GM19467 (cell line): ENCODE measurements at regions not wholly inside any gene's neighbourhood (a gene's known extent, or its start where the extent isn't known, plus 50 kb on each side); places are given as distances from the start of the nearest gene placed in this dataset.

Source experiments
- ATAC-seq: cut with Tn5 transposase; IDR thresholded peaks from one replicate; pipeline ENCODE4 v1.9.1; 2021; ENCODE audit warnings: mild to moderate bottlenecking, moderate library complexity; ENCODE audit not compliant: unreplicated experiment

DNA sequence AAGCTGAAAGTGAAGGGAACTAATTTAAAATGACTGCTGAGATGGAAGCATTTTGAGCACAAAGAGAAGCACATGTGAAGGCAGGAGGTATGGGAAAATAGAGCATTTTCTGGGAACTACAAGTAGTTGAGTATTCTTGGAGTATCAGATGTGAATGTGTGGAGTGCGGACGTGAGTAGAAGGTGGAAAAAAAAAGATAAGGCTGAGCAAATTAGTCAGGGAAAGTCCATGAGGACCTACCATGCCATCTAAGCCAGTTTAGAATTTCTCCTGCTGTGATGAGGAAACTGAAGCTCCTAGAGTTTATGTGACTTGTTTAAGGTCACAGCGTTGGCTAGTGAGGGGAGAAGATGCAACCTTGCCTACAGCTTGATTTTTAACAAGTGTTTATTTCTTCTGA, 578.1 kb upstream of the MIR17HG start:
- no peak for ATAC-seq

GRCh38 chr13:90770334-90770733, 577.2 kb upstream of the MIR17HG start:
- no peak for ATAC-seq

DNA sequence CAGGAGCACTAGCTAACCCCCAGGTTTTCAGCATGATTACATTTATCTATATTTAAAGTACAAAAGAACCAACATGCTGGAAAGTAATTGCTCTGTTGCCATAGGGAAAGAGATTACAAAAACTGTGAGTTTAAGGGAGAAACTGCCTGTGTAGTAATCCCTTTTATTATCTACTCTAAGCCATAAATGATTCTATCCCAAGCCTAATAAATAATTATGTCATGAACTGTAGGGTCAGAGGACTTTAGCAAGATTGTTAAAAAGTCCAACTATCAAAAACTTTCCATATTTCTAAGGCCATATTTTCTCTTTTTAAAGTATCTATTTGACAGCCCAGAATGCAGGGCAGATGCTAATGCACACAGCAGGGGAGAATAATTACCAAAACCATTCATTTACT, 573.8 kb upstream of the MIR17HG start:
- no peak for ATAC-seq

- ATAC-seq, result no peak
These were observed 571.3 kb upstream of the MIR17HG start for GRCh38 chr13:90776051-90776748.

GRCh38 chr13:90783273-90783672, 564.2 kb upstream of the MIR17HG start:
- ATAC-seq, result no peak

- ATAC-seq, result no peak
These were observed 560.5 kb upstream of the MIR17HG start for GRCh38 chr13:90787007-90787406.

- ATAC-seq, result no peak
These were observed 555.2 kb upstream of the MIR17HG start for GRCh38 chr13:90792335-90792734.

- no peak for ATAC-seq
These were observed 554.1 kb upstream of the MIR17HG start for GRCh38 chr13:90793261-90793820.

DNA sequence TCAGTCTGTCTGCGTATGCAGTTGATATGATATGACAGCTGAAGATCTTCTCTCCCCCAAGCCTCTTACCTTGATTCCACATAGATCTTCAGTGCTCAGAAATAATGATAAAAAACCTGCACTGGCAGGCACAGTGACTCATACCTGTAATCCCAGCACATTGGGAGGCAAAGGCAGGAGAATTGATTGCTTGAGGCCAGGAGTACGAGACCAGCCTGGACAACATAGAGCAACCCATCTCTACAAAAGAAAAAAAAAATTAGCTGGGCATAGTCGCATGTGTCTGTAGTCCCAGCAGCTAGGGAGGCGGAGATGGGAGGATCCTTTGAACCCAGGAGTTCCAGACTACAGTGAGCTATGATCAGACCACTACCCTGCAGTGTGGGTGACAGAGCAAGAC, 551.0 kb upstream of the MIR17HG start:
- no peak for ATAC-seq

DNA sequence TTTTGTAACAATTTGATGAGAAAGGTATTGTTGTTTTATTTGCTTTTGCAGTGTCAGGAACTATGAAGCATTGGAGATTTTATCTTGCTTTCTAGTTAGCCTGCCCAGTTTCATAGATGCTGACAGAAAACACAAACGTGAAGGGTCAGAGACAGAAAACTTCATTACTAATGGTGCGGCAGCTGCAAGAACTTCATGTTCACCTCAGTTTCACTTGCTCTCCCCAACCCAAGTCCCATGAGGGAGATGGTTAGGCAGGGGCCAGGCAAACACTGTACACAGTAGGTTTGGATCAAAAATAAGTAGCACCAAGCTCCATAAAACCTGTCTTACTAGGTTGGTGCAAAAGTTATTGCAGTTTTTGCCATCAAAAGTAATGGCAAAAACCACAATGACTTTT, 550.2 kb upstream of the MIR17HG start:
- no peak for ATAC-seq

DNA sequence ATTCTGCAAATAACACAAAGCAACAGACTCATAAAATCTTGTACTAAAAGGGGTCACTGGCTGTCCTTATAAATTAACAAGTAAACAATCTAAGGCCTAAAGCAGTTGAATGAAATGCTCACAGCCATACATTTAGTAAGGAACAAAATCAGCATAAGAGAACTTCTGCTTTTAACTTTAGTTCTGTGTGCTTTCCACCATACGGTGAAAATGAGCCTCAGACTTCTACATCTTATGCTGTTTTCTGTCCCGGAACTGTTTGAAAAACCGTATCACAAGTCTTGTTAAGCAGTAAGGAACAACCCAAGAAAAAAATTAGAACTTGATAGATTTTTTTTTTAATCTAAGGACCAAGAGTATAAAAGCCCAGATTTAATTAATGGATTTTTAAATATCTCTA, 549.1 kb upstream of the MIR17HG start:
- ATAC-seq, result no peak

DNA sequence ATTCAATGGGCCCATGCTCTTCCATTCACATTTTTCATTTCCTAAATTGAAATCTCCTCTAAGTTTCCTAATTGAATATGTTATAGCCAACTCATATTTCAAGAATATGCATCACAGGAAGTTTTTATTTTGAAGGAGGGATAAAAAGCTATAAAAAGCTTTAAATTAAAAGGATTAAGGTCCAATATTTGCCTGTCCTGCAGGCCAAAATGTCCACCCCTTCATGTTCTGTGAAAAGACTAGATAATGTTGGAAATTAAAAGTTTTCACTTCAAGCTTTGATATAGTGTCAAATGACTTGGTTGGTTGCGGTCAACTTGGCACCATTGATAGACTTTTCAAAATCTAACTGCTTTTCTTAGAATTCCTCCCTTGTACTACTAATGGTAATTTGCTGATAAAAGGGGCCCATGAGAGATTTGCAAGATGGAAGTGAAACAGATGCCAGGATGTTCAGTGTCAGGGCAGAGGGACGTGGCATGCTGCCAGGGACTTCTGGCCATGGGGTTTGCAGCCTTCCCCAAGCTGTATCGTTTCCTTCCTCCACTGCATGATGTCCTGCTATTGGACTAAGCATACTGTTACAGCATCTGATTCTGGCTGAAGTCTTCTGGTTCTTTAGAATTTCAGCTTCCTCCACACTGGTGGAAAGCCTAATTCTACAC, 547.3 kb upstream of the MIR17HG start:
- no peak for ATAC-seq

DNA sequence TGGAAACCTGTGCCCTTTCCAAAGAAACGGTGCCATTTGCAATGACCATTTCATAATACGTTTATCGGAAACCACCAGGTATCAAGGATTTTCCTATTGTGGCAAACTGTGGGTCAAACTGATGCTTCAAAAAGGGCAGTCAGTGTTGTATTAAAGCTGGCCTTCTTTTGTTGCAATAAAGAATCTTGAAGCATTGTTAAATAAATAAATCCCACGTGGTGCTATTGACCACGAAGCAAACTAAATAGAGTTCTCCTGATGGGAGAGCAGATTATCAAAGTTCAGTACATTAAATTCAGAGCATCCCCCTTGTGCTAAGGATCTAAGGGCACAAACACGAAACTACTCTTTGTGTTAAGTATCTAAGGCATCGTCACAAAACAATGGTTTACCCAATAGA, 545.9 kb upstream of the MIR17HG start:
- no peak for ATAC-seq

DNA sequence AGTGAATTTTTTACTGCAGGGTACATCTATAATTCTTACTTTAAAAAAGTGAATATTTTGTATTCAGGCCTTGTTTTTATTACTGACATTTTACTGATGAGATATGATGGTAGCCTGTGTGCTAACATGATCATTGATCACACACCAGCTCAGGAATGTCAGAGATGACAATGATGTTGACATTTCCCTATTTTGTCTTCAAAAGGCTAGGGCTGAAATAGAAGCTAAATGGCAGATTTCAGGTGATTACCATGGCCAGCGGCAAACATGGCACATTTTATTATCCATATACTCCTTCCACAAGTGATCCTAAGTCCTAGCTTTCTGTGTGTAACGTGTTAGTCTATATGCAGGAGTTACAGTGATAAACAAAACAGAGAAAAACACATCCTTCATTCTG, 544.3 kb upstream of the MIR17HG start:
- no peak for ATAC-seq

DNA sequence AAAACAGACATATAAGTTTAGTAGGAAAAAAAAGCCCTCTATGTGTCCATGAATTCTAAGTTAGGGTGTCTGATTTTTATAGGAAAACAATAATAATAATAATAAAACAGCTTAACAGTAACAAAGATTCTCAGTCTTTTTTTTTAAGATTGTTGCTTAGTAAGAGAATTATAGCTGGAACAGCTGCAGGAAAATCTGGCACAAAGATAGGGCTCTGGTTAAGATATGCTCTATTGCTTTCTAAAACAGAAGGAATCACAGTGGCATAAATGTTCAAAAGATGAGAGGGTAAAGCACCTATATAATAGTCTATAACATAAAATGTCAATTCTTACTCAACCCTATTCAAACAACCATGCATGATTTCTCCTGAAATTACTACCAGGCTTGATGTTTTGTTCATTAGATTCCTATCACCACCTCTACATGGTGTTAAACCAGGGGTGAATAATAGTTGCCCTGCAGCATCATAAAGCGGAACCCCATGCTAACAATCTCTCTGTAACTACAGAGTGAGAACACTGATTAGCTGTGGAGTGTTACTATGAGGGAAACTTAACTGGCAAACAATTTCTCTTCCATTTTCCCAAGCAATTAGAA, 541.4 kb upstream of the MIR17HG start:
- no peak for ATAC-seq

DNA sequence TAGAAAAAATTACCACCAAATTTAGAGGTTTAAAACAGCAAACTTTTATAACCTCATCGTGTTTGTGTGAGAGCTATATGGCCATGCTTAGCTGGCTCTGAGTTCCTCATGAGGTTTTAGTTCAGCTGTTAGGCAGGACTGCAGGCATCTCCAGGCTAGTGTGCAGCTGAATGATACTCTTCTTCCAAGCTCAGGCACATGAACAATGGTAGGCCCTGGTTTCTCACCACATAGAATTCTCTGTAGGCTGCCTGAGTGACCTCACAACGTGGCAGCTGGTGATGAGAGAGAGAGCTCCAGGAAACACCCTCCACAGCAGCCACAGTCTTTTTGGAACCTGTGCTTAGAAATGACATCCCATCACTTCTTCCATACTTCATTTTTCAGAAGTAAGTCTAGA, 540.6 kb upstream of the MIR17HG start:
- no peak for ATAC-seq

DNA sequence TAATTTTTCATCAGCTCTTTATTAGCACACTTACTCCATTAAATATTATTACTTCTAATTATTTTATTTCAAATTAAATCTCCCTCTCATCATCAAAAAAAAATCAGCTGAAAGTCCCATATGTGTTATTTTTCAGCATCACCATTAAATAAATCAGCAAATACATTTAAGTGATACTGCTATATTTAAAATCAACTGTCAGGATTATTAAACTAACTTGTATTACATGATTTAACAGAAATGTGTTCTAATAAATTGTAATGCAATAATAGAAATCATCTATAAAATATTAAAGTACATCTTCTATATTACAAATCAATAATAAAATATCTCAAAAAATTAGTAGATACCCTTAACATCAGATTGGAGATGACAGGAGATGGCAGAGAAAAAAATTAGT, 538.6 kb upstream of the MIR17HG start:
- no peak for ATAC-seq

DNA sequence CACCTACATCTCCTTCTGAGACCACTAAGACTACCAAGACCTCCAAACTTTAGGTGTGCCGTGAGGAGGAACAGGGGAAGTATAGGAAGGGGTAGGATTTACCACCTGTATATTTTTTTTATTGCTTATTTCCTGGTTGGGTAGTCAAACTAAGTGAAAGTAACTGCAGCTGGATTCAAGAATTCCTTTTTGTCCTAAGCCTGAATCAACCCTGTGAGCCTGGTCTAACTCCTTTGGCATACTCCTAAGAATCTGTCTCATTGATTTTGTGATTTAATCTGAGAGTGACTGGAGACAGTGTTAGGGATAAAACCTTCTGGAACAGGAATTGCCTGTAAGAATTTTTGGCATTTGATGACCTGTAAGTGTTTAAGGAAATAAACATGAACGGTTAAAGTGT, 523.5 kb upstream of the MIR17HG start:
- no peak for ATAC-seq

DNA sequence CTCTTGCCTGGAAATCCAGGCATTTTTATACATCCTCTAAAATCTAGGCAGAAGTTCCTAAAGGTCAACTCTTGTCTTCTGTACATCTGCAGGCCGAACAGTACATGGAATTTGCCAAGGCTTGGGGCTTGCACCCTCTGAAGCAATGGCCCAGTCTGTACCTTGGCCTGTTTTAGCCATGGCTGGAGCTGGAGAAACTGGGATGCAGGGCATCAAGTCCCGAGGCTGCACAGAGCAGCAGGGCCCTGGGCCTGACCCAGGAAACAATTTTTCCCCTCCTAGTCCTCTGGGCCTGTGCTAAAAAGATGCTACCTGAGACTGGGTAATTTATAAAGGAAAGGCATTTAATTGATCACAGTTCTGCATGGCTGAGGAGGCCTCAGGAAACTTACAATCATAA, 520.8 kb upstream of the MIR17HG start:
- ATAC-seq, result no peak

DNA sequence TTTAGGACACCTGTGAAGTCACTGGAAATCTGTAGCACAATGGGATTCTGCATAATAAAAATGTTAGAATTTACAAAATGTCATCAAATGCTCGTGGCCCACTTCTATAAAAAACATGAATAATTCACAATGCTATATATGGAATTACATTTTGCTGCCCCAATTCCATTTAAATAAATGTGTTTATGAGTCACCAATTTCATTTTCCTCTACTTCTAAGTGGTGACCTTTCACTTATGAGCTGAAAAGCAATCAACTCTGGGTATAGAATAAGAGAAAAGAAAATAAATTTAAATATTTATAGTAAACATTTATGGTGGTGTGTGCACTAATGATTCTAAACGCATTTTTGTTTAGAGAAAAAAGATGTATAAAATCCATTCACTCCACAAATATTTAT, 516.7 kb upstream of the MIR17HG start:
- ATAC-seq, result no peak

DNA sequence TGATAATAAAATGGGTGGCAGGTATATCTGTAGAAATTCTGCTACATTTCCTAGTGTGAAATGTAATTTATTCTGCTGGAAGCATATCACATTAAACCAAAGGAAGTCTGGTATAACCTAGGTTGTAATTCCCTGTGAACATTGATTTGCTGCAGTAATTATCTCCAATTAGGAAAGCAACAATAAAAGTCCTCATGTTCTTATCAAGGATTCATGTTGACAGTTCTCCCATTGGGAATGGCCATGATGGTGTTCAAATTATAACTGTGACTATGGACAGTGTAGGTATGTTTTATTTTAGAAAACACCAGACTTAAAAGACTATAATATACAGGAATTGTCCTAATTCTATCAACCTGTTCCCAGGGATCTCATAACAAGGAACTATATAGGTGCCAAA, 513.5 kb upstream of the MIR17HG start:
- no peak for ATAC-seq

- no peak for ATAC-seq
These were observed 512.8 kb upstream of the MIR17HG start for GRCh38 chr13:90834700-90835099.
